ENCODE measurements at regions not wholly inside any gene's neighbourhood (a gene's known extent, or its start where the extent isn't known, plus 50 kb on each side); places are given as distances from the start of the nearest gene placed in this dataset.
A peak's percentile ranks its signal among the peaks of the same experiment; 100 is the strongest.

GRCh38 chr1:8214501-8215173, 103.3 kb upstream of the SLC45A1 start:
- Histone ChIP-seq H3K27ac (ENCODE audit: low read depth in 1 of 2, low read length in 1 of 2) (no peak overlapping the region), H3K4me3 (no peak overlapping the region), H3K9me3 (ENCODE audit: control insufficient read depth in 4 of 4, insufficient read depth in 3 of 4, low read length in 3 of 4) (no peaks in the 10 kb centered on the region), H3K9ac (ENCODE audit: insufficient read depth in 1 of 2, low read length in 2 of 2) (no peak overlapping the region), H3K4me1 (ENCODE audit: control insufficient read depth in 5 of 5, insufficient read depth in 5 of 5, low read length in 5 of 5) (peaks cover 0 to 16% (median 15%) of the 10 kb centered on the region in 5 donors), H3K27me3 (ENCODE audit: control insufficient read depth in 3 of 3, insufficient read depth in 3 of 3, low read length in 2 of 3) (no peaks in the 10 kb centered on the region), H3K36me3 (ENCODE audit: control insufficient read depth in 4 of 4, insufficient read depth in 4 of 4, low read length in 4 of 4) (no peaks in the 10 kb centered on the region)
- ATAC-seq (ENCODE audit: insufficient read depth, low FRiP score) (no peak), DNase-seq (peak in 2 of 3 donors; percentile 46 to 55)
- 90 to 95% methylated on average over 6 of the region's 6 CpGs for WGBS, 2 donors
- TF ChIP-seq CTCF (IDR thresholded peaks at IDR 0.05; ENCODE audit: control extremely low read depth, extremely low read depth): no peak

- H3K9ac ChIP-seq (ENCODE audit: insufficient read depth in 1 of 2, low read length in 2 of 2): no peak overlapping the region
- H3K9me3 ChIP-seq (ENCODE audit: control insufficient read depth in 4 of 4, insufficient read depth in 3 of 4, low read length in 3 of 4): no peaks in the 10 kb centered on the region
- no peak for DNase-seq
- 69 to 70% methylated on average over 9 of the region's 9 CpGs for WGBS, 2 donors
- no peak overlapping the region for H3K27ac ChIP-seq (ENCODE audit: low read depth in 1 of 2, low read length in 1 of 2)
- peaks cover 0 to 16% (median 15%) of the 10 kb centered on the region in 5 donors for H3K4me1 ChIP-seq (ENCODE audit: control insufficient read depth in 5 of 5, insufficient read depth in 5 of 5, low read length in 5 of 5)
- no peaks in the 10 kb centered on the region for H3K36me3 ChIP-seq (ENCODE audit: control insufficient read depth in 4 of 4, insufficient read depth in 4 of 4, low read length in 4 of 4)
- no peak for TF ChIP-seq CTCF (IDR thresholded peaks at IDR 0.05; ENCODE audit: control extremely low read depth, extremely low read depth)
- ATAC-seq (ENCODE audit: insufficient read depth, low FRiP score): no peak
- H3K4me3 ChIP-seq: no peak overlapping the region
- H3K27me3 ChIP-seq (ENCODE audit: control insufficient read depth in 3 of 3, insufficient read depth in 3 of 3, low read length in 2 of 3): no peaks in the 10 kb centered on the region
Measured at GRCh38 chr1:8213676-8214075, 104.2 kb upstream of the SLC45A1 start.

GRCh38 chr1:8213136-8213535, 104.8 kb upstream of the SLC45A1 start:
- WGBS, 2 donors: 45 to 78% methylated on average over 9 of the region's 9 CpGs
- H3K27ac ChIP-seq (ENCODE audit: low read depth in 1 of 2, low read length in 1 of 2): no peak overlapping the region
- peaks cover 0 to 16% (median 10%) of the 10 kb centered on the region in 5 donors for H3K4me1 ChIP-seq (ENCODE audit: control insufficient read depth in 5 of 5, insufficient read depth in 5 of 5, low read length in 5 of 5)

More at GRCh38 chr1:8213136-8213535, 104.8 kb upstream of the SLC45A1 start:
- no peak for ATAC-seq (ENCODE audit: insufficient read depth, low FRiP score)
- TF ChIP-seq CTCF (IDR thresholded peaks at IDR 0.05; ENCODE audit: control extremely low read depth, extremely low read depth): no peak
- H3K9me3 ChIP-seq (ENCODE audit: control insufficient read depth in 4 of 4, insufficient read depth in 3 of 4, low read length in 3 of 4): no peaks in the 10 kb centered on the region
- no peak overlapping the region for H3K4me3 ChIP-seq
- no peak for DNase-seq
- H3K9ac ChIP-seq (ENCODE audit: insufficient read depth in 1 of 2, low read length in 2 of 2): no peak overlapping the region
- no peaks in the 10 kb centered on the region for H3K27me3 ChIP-seq (ENCODE audit: control insufficient read depth in 3 of 3, insufficient read depth in 3 of 3, low read length in 2 of 3)
- H3K36me3 ChIP-seq (ENCODE audit: control insufficient read depth in 4 of 4, insufficient read depth in 4 of 4, low read length in 4 of 4): no peaks in the 10 kb centered on the region
